ENCODE measurements at regions not wholly inside any gene's neighbourhood (a gene's known extent, or its start where the extent isn't known, plus 50 kb on each side); places are given as distances from the start of the nearest gene placed in this dataset.

DNA sequence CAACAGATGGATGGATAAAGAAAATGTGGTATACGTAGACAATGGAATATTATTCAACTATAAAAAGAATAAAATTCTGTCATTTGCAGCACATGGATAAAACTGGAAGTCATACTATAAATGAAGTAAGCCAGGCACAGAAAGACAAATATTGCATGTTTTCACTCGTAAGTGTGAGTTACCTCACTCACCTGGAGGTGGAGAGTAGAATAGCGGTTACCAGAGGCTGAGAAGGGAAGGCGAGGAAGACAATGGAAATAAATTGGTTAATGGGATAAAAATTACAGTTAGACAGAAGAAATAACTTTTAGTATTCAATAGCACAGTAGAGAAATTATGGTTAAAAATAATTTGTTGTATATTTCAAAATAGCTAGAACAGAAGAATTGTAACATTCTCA, 141.6 kb downstream of the EFHB start:
- Histone ChIP-seq H2AFZ (ENCODE audit: low read depth) (no peak overlapping the region), H3K27ac (no peak overlapping the region), H4K20me1 (ENCODE audit: insufficient read depth) (no peaks in the 10 kb centered on the region), H3K79me2 (ENCODE audit: insufficient read depth, low read depth) (no peaks in the 10 kb centered on the region), H3K27me3 (ENCODE audit: insufficient read depth, low read depth) (no peaks in the 10 kb centered on the region), H3K4me1 (ENCODE audit: low read depth, poor library complexity, severe bottlenecking) (no peaks in the 10 kb centered on the region), H3K9ac (no peak overlapping the region), H3K4me3 (IDR thresholded peaks at IDR 0.05; ENCODE audit: insufficient read depth, low read depth, low read length) (no peak overlapping the region), H3K4me2 (no peak overlapping the region), H3K36me3 (ENCODE audit: insufficient read depth) (no peaks in the 10 kb centered on the region)
- TF ChIP-seq, protein P1, sequence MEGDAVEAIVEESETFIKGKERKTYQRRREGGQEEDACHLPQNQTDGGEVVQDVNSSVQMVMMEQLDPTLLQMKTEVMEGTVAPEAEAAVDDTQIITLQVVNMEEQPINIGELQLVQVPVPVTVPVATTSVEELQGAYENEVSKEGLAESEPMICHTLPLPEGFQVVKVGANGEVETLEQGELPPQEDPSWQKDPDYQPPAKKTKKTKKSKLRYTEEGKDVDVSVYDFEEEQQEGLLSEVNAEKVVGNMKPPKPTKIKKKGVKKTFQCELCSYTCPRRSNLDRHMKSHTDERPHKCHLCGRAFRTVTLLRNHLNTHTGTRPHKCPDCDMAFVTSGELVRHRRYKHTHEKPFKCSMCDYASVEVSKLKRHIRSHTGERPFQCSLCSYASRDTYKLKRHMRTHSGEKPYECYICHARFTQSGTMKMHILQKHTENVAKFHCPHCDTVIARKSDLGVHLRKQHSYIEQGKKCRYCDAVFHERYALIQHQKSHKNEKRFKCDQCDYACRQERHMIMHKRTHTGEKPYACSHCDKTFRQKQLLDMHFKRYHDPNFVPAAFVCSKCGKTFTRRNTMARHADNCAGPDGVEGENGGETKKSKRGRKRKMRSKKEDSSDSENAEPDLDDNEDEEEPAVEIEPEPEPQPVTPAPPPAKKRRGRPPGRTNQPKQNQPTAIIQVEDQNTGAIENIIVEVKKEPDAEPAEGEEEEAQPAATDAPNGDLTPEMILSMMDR (conservative IDR thresholded peaks at IDR 0.05; ENCODE audit: low read depth, low read length) = no peak

DNA sequence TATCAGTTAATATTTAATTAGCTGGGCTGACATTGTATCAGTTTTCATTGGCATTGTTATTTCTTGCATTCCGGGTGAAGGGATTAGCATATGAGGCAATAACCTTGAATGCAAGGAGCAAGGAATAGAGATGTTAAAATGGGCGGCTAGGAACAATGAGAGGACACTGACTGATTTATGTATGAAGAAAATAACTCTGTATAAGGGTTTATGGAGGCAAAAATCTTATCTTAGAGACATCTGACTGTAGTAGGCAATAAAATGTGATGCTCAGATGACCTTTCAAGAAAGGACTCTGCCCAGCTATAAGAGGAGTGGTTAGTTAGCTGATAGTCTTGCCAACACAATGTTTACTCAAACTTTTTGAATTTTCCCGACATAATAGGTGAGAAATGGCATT, 158.3 kb downstream of the EFHB start:
- TF ChIP-seq, protein P1 (conservative IDR thresholded peaks at IDR 0.05; ENCODE audit: low read depth, low read length) = no peak
- no peaks in the 10 kb centered on the region for H3K4me1 ChIP-seq (ENCODE audit: low read depth, poor library complexity, severe bottlenecking)
- H3K4me2 ChIP-seq = no peak overlapping the region
- no peak overlapping the region for H3K27ac ChIP-seq
- no peaks in the 10 kb centered on the region for H3K36me3 ChIP-seq (ENCODE audit: insufficient read depth)
- no peaks in the 10 kb centered on the region for H3K79me2 ChIP-seq (ENCODE audit: insufficient read depth, low read depth)
- H2AFZ ChIP-seq (ENCODE audit: low read depth) = no peak overlapping the region
- no peaks in the 10 kb centered on the region for H3K27me3 ChIP-seq (ENCODE audit: insufficient read depth, low read depth)
- no peak overlapping the region for H3K9ac ChIP-seq
- no peak overlapping the region for H3K4me3 ChIP-seq (IDR thresholded peaks at IDR 0.05; ENCODE audit: insufficient read depth, low read depth, low read length)
- H4K20me1 ChIP-seq (ENCODE audit: insufficient read depth) = no peaks in the 10 kb centered on the region

DNA sequence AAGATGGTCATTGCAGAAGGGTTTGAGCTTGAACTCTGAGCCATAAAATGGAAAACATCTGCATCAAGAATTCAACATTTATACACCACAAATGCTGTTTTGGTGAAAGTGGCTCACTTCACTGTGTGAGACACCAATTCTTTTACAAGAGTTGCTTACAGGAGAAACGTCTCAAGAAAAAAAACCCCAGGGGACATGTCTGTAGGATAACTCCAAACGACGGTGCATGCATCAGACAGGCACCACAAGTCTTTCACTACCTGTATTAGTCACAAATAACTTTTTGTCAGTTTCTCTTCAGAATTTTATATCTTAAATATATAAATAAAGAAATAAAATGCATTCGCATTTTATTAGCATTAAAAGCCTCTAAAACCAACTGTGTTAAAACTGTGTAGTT, 164.3 kb downstream of the EFHB start:
- Histone ChIP-seq H4K20me1 (ENCODE audit: insufficient read depth) (no peaks in the 10 kb centered on the region), H3K4me2 (no peak overlapping the region), H3K9ac (no peak overlapping the region), H3K4me3 (IDR thresholded peaks at IDR 0.05; ENCODE audit: insufficient read depth, low read depth, low read length) (no peak overlapping the region), H3K27ac (no peak overlapping the region), H3K36me3 (ENCODE audit: insufficient read depth) (no peaks in the 10 kb centered on the region), H2AFZ (ENCODE audit: low read depth) (no peak overlapping the region), H3K27me3 (ENCODE audit: insufficient read depth, low read depth) (no peaks in the 10 kb centered on the region), H3K4me1 (ENCODE audit: low read depth, poor library complexity, severe bottlenecking) (no peaks in the 10 kb centered on the region), H3K79me2 (ENCODE audit: insufficient read depth, low read depth) (no peaks in the 10 kb centered on the region)
- TF ChIP-seq, protein P1 (conservative IDR thresholded peaks at IDR 0.05; ENCODE audit: low read depth, low read length) = no peak

DNA sequence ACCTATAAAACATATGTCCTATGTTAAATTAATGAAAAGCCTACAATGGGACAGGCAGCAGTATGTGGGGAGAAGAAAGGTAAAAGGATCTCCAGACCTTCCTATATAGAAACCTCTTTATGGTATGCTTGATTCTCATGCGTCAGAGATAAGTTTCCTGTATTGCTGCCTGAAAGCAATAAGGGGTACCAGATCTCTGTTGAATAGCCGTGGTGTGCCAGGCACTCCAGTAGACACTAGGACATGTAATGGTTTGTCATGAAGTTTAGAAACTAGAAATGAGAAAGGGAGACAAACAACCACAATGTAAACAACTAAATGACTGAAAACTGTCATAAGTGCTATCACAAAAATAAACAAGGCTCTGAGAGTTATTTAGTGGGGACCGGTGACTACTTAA, 168.1 kb downstream of the EFHB start:
- H2AFZ ChIP-seq (ENCODE audit: low read depth) = no peak overlapping the region
- no peak overlapping the region for H3K27ac ChIP-seq
- no peaks in the 10 kb centered on the region for H3K4me1 ChIP-seq (ENCODE audit: low read depth, poor library complexity, severe bottlenecking)
- no peaks in the 10 kb centered on the region for H4K20me1 ChIP-seq (ENCODE audit: insufficient read depth)
- no peak overlapping the region for H3K9ac ChIP-seq
- H3K4me3 ChIP-seq (IDR thresholded peaks at IDR 0.05; ENCODE audit: insufficient read depth, low read depth, low read length) = no peak overlapping the region
- H3K79me2 ChIP-seq (ENCODE audit: insufficient read depth, low read depth) = no peaks in the 10 kb centered on the region
- TF ChIP-seq, protein P1 (conservative IDR thresholded peaks at IDR 0.05; ENCODE audit: low read depth, low read length) = no peak
- H3K36me3 ChIP-seq (ENCODE audit: insufficient read depth) = no peaks in the 10 kb centered on the region
- no peaks in the 10 kb centered on the region for H3K27me3 ChIP-seq (ENCODE audit: insufficient read depth, low read depth)
- no peak overlapping the region for H3K4me2 ChIP-seq

DNA sequence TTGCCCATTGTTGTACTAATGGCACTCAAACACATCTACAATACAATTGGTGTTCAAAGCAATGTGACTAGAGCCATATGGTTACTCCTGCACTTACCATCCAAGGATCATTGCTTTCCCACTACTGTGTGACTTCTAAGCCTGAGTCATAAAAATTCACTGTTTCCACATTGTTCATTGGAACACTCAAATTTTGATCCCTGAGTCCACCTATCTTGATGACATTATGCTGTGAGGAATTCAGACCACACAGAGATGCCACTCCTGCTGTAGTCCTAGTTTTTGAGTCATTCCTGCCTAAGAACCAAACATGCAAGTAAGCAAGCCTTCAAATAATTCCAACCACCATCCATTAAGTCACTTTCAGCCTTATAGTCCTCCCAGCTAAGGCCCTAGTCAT, 176.2 kb downstream of the EFHB start:
- no peak overlapping the region for H3K9ac ChIP-seq

More for the DNA sequence above, 176.2 kb downstream of the EFHB start:
- H3K27me3 ChIP-seq (ENCODE audit: insufficient read depth, low read depth) = no peaks in the 10 kb centered on the region
- no peak overlapping the region for H3K27ac ChIP-seq
- H3K4me1 ChIP-seq (ENCODE audit: low read depth, poor library complexity, severe bottlenecking) = no peaks in the 10 kb centered on the region
- TF ChIP-seq, protein P1 (conservative IDR thresholded peaks at IDR 0.05; ENCODE audit: low read depth, low read length) = no peak
- no peaks in the 10 kb centered on the region for H4K20me1 ChIP-seq (ENCODE audit: insufficient read depth)
- H3K36me3 ChIP-seq (ENCODE audit: insufficient read depth) = no peaks in the 10 kb centered on the region
- no peak overlapping the region for H3K4me2 ChIP-seq
- no peaks in the 10 kb centered on the region for H3K79me2 ChIP-seq (ENCODE audit: insufficient read depth, low read depth)
- no peak overlapping the region for H3K4me3 ChIP-seq (IDR thresholded peaks at IDR 0.05; ENCODE audit: insufficient read depth, low read depth, low read length)
- no peak overlapping the region for H2AFZ ChIP-seq (ENCODE audit: low read depth)

Measured in KMS-11 (cell line).